ENCODE measurements at regions not wholly inside any gene's neighbourhood (a gene's known extent, or its start where the extent isn't known, plus 50 kb on each side); places are given as distances from the start of the nearest gene placed in this dataset.

GRCh38 chr13:76552041-76552772 is 334.0 kb downstream of the KCTD12 start:
- TF ChIP-seq CTCF (optimal IDR thresholded peaks at IDR 0.05 in 1 of 3, IDR thresholded peaks at IDR 0.05 in 1 of 3, conservative IDR thresholded peaks at IDR 0.05 in 1 of 3; ENCODE audit: extremely low read depth in 1 of 3, insufficient read depth in 2 of 3, low read length in 3 of 3): no peak
- no peak for TF ChIP-seq EZH2 (IDR thresholded peaks at IDR 0.05; ENCODE audit: low read length)
